ENCODE measurements at regions not wholly inside any gene's neighbourhood (a gene's known extent, or its start where the extent isn't known, plus 50 kb on each side); places are given as distances from the start of the nearest gene placed in this dataset.

DNA sequence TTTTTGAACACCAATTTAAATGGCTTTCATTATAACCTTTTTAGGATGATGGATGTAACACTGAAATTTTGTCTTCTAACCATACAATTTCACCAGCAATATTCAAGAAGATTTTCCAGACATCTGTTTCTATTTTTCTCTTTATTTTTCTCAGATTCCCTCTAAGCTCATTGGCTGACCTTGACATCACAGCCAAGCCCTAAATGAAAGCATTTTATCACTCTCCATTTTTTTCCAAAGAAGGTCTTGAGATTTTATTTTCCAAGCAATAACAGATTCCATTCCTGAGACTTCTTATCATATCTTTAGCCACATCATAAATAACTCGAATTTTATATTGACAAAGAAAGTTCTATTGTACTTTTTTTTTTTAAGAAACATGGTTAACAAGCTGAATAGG lies 392.6 kb upstream of the THBS1 start:
- TF ChIP-seq, protein P1, sequence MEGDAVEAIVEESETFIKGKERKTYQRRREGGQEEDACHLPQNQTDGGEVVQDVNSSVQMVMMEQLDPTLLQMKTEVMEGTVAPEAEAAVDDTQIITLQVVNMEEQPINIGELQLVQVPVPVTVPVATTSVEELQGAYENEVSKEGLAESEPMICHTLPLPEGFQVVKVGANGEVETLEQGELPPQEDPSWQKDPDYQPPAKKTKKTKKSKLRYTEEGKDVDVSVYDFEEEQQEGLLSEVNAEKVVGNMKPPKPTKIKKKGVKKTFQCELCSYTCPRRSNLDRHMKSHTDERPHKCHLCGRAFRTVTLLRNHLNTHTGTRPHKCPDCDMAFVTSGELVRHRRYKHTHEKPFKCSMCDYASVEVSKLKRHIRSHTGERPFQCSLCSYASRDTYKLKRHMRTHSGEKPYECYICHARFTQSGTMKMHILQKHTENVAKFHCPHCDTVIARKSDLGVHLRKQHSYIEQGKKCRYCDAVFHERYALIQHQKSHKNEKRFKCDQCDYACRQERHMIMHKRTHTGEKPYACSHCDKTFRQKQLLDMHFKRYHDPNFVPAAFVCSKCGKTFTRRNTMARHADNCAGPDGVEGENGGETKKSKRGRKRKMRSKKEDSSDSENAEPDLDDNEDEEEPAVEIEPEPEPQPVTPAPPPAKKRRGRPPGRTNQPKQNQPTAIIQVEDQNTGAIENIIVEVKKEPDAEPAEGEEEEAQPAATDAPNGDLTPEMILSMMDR (IDR thresholded peaks at IDR 0.05; ENCODE audit: extremely low read depth in 1 of 2, insufficient read depth in 1 of 2, low read depth in 1 of 2, low read length in 2 of 2): no peak
- TF ChIP-seq POLR2AphosphoS5 (IDR thresholded peaks at IDR 0.05; ENCODE audit: insufficient read depth, low read depth, low read length) (no peak), POLR2A (IDR thresholded peaks at IDR 0.05; ENCODE audit: low read depth, low read length) (no peak), MYC (IDR thresholded peaks at IDR 0.05; ENCODE audit: low read depth, low read length) (no peak), EZH2 (IDR thresholded peaks at IDR 0.05; ENCODE audit: borderline replicate concordance, low read depth, low read length, severe bottlenecking) (no peak), JUN (IDR thresholded peaks at IDR 0.05; ENCODE audit: borderline replicate concordance, insufficient read depth, insufficient read length, low read depth) (no peak), FOS (IDR thresholded peaks at IDR 0.05; ENCODE audit: borderline replicate concordance, insufficient read depth, low read length) (no peak), GATA2 (IDR thresholded peaks at IDR 0.05; ENCODE audit: insufficient read depth, insufficient read length, low read depth, low read length) (no peak)
- TF ChIP-seq, protein P2, sequence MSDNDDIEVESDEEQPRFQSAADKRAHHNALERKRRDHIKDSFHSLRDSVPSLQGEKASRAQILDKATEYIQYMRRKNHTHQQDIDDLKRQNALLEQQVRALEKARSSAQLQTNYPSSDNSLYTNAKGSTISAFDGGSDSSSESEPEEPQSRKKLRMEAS (IDR thresholded peaks at IDR 0.05; ENCODE audit: insufficient read depth, insufficient read length): no peak

Measured in endothelial cell of umbilical vein (primary cell).